ENCODE measurements at regions not wholly inside any gene's neighbourhood (a gene's known extent, or its start where the extent isn't known, plus 50 kb on each side); places are given as distances from the start of the nearest gene placed in this dataset.

DNA sequence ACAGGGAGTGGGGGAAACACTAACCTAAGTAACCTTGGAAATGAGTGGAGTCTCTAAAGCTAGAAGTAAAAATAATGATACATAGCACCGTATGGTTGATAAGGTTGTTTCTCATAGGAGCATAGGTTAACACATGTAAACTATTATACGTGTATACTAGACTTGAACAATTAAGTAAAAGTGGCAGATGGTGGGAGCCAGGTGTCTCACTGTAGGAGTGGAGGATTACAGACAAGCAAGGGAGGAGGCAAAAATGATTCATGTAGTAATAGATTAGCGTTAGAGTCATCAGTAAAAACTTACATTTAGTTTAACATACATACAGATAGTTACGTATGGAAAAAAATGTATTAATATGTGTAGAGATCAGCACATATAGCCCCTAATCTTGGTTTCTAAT lies 138.4 kb upstream of the DSCAM start:
- no peak for DNase-seq

DNA sequence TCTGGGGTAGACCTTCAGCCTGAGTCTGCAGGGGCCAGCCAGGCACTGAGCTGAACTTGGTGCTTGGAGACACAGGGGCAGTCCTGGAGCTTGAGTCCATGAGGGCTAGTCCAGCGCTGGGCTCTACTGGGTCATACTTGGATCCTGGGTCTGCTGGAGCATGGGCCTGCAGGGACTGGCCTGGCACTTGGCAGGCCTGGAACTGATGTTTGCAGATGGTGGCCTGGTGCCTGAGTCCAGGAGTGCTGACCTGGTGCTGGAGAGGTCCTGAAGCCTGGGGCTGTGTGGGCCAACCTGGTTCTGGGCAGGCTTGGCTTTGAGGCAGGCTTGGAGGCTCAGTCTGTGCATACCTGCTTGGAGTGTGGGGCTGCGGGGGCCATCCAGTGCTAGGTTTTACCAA lies 143.4 kb upstream of the DSCAM start:
- DNase-seq: no peak

DNA sequence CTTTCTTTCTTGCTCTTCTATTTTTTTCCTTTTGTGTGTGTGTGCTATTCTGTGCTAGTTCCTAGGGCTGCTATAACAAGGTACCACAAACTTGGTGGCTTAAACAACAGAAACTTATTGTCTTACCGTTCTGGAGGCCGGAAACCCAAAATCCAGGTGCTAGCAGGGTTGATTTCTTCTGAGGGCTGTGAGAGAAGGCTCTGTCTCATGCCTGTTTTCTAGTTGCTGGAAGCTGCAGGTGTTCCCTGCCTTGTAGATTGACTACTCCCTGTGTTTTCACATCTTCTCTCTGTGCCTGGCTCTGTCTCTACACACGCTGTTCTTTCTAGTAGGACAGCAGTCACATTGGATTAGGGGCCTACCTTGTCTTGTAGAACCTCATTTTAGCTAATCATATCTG lies 150.9 kb upstream of the DSCAM start:
- no peak for DNase-seq

DNA sequence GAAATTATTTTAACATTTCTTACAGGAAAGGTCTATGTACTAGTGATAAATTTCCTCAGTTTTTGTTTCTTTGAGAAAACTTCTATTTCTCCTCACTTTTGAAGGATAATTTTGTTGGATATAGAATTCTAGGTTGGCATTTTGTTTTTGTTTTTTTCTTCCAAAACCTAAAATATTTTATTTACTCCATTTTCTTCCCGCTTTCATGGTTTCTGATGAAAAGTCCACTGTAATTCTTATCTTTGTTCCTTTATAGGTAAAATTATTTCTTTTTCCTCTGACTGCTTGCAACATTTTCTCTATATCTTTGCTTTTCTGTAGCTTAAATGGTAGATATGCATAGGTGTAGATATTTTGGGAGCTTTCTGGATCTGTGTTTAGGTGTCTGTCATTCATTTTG lies 153.9 kb upstream of the DSCAM start:
- DNase-seq: no peak

DNA sequence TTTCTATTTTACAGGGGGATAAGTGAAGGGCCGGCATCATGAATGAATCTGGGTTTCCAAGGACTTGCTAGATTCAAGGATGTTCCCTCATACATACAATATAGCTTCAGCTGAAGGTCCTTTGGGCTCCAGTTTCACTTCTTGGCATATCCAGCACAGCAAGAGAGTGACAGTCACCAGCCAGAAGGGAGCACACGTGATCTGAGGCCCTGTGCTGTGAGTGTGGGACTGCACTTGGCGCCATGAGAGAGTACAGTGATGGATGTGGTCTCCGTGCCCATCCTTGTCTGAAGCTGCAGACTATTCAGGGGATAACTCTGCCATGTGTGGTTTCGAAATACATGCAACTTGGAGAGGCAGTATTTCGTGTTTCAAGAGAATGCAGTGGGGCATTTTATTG lies 159.7 kb upstream of the DSCAM start:
- no peak for DNase-seq

DNA sequence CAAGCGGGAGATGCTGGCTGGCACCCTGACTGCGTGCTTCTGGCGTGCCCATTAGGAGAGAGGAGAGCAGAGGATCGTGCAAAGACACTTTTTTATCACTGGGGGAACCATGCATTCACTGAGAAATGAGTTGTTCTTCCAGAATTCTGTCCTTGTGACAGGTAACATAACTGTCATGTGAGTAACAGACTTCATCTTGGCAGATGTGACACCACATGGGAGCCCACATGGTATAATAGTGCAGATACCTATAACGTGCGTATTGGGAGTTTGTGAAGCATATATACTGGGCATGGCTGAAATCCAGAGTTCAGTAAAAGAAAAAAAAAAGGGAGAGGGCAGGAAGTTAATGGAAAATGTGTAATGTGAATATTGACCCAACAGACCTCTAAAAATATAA lies 159.6 kb upstream of the BACE2 start:
- no peak for DNase-seq

DNA sequence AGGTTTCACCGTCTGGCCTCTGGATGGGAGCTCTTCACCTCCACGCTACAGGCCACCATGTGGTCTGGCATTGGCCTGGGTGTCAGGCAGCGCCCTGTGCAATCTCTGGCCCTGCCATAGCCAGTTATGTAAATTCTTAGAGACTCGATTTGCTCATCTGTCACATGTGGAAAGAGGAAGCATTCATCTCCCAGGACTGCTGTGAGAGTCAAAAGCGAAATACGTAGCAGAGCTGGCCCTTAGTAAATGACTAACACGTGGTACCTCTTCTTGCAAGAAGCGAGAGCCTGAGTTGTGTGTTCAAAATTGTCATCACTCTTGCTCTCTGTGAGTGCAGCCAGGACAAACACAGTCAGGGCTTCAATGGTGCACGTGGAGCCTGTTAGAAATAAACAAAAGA lies 159.0 kb upstream of the BACE2 start:
- no peak for DNase-seq

DNA sequence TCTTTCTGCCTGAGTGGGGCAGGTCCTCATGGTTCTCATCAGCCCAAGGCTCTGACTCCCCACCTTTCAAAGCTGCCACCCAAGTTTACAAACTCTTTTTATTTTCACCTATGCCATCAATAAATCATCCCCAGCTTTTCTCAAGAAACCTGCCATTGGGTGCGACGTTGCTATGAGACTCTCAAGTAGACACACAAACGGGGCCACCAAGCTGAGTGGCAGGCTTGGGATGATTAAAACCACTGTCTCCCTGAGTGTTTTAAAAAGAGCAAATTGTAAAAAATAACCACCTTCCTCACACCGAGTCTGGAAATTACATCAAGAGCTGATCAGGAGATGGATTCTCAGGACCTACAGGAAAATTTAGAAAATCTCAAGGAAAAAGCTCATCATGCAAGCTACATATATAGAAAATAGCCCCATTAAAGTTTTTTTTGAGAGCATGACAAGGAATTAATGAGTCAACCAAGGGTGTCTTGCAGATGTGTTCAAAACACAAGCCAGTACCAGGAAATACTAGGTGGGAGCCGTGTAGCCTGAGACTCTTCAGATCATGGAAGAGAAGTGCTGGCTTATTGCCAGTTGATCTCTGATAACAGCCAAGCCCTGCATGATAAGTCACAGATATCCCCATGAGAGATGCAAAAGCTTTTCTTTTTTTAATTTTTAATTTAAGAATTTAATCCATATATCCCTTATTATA lies 158.4 kb upstream of the BACE2 start:
- DNase-seq: no peak

DNA sequence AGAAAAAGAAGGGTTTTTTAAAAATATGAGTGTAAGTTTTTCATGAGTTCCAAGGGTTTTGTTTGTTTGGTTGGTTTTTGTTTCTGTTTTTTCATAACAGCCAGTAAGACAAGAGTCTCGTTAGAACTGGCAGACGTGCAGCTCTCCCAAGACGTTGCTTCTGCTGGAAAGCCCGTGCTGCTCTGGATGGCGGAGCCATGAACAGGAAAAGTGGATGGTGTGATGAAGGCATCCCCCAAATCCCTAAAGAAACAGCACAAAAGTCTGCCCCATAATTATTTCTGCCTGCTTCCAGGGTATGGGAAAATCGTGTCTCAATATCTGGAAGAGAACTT lies 157.9 kb upstream of the BACE2 start:
- no peak for DNase-seq

DNA sequence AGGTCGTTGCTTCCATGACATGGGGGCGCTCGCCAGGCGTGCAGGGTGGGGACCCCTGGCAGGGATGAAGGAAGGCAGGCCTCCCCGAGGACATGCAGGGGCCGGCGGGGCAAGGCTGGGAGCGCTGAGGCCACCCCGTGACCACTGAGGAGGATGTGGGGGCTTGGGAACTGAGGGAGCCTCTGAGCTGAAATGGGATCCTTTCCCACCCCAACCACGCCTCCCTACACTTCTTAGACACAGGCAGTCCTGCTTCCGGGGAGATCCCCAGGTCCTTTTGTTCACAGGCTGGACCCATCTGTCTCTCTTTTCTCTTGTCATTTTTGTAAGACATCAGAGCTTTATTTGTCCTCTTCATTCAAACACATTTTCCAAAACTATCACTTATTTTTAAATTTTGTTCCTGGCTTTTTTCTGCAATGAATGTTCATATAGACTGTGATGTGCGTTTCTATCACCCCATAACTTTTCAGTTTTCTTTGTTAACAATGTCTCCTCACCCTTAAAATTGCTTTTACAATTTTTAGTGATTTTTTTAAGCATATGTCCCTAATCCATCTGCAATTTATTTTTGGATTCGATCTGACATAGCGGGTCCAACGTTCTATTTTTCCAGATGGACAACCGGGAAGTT lies 156.7 kb upstream of the BACE2 start:
- no peak for DNase-seq

DNA sequence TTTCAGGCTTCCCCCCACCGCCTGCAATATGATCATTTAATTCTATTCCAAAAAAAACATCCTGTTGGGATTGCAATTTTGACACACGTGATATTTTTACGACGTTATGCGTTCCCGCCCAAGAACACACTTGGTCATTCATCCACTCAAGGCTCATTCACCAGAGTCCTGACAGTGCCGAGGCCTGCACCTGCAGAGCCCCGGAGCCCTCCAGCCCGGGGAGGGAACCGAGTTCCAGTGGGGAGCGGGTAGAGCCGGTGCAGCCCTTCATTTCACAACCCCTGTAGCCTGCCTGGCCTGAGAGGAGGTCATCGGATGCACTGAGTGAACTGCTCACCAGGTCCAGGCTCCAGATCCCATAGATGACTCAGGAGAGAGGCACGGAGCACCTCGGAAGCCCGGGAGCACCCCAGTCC lies 156.0 kb upstream of the BACE2 start:
- no peak for DNase-seq

DNA sequence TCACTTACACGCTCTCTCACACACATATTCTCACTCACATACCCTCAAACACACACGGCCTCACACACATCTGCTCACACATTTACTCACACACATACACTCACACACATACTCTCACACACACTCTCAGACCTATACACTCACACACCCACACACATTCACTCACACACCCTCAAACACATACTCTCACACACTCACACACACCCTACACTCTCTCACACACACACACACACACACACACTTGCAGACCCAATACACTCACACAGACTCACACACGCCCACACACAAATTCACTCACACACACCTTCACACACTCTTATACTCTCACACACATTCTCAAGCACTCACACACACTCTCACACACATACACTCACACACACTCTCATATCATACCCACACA lies 155.5 kb upstream of the BACE2 start:
- DNase-seq: no peak

DNA sequence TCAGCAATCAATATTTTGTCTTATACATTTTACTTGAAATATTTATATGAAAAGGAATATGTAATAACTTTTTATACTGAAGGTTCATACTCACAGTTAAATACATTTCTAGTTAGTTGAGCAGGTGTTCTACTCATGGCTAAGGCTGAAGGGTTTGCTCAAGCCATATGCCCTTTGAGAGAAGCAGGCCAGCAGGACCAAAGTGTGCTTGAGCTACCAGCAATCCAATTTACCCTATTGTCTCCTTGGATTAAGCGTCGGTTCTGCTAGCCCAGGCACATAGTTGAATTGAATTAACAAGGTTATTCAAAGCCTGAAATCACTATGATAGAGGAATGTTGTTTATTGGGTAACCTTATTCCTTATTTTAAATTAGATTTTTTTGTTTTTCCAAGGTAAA lies 151.5 kb upstream of the BACE2 start:
- no peak for DNase-seq

DNA sequence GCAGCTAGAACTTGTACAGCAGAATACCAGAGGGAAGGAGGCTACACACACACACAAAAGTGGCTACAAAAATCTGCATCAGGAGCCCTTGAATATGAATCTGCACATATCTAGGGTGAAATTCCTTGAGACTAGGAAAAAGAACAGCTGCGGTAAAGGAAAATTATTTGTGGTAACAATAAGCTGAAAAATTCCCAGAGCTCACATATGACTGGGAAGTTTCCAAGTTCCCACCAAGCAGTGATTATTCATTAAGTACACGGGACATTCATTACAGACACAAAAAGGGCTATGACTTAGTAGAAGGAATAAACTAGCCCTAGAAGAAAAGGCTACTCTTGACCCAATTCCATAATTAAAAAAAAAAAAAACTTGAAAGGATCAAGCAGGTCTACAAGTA lies 149.5 kb upstream of the BACE2 start:
- DNase-seq: no peak

DNA sequence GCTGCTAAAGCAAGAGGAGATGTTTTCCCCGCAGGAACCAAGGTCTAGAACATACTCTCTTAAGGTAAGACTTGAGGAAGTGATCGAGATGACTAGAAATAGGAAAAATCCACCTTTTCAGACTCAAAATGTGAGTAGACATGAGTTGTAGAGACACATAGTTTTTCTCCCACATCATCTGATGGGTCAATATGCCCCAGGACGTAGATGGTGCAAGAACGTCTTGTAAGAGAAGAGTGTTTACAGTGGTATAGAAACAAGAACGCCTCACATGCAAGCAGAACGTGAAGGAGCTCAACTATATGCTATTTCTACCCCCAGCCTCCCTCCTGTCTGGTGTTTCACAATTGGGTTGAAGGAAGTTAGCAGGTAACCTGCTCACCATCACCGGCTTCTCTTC lies 144.0 kb upstream of the BACE2 start:
- no peak for DNase-seq

DNA sequence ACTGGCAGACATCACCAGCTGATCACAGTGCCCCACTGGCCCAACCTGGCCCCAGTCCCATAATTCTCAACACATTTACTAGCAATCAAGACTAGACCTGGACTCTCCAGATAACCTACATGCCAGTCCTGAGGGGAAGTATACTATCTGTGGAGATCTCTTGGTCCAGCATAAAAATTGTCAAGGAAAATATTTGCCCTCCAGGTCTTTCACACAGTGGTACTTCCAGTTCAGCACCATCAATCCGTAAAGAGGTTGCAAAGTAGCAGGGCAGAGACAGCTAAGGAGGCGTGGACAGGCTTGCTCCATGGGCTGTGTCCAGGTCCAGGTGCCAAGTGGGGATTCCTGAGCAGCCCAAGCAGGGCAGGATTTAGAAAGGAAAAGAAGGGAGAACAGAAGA lies 143.6 kb upstream of the BACE2 start:
- DNase-seq: no peak

DNA sequence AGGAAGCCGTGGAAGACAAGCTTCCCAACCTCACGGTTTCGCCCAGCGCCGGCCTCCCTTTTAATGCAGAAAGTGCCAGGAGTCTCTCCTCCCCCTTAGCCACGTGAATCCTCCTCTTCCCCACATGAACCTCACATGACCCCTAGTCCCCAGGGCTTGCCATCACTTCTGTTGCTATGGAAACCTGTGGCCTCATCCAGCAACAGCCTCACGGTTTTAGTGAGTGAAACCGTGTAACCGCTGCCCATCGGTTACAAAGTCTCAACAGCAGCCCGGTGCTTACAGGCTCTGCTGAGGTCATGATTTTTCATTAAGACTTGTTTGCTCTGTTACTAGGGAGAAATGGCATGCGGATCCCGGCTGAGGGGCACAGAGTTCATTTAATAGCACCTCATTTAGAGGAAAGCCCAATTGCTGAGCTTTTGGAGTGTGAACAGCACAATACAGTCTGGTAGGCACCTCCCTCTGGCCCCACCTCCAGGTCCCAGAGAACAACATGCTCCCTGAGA lies 143.2 kb upstream of the BACE2 start:
- DNase-seq: no peak

DNA sequence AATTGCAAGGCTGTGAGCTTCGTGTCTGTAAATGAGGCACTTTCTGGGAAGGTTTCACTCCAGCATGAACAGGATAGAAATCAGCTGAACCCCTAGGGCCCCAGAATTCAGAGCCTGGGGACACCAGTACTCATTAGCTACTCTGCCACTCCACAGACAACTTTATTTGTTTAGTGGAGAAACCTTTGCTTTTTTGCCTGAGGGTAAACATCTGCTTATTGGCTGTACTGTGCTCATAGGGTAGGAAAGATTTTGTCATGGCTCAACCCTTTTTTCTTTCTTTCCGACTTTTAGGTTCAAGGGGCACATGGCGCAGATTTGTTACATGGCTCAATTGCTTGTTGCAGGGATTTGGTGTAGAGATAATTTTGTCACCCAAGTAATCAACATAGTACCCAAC lies 138.4 kb upstream of the BACE2 start:
- no peak for DNase-seq

DNA sequence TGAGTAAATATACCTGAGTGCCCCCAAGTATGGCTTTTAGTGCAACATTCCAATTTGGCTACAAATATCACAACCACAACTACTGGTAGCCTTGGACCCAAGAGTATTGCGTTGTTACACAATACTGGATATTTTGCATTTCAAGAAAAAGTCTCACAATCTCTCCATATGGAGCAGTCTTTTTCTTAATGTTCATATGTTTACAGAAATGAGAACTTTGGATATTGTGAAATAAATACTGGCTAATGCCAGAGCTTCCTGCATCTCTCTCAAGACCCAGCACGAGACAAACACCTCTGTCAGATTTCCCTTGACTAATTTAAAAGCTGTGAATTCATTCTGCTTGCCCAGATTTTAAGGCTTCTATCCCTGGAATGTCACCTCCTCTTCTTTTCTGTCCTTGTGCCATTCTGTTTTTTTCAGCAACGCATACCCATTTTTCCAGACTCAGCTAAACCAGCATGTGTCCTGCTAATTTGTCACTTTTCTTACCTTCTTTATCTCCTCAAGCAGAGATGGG lies 136.2 kb upstream of the BACE2 start:
- DNase-seq: no peak

DNA sequence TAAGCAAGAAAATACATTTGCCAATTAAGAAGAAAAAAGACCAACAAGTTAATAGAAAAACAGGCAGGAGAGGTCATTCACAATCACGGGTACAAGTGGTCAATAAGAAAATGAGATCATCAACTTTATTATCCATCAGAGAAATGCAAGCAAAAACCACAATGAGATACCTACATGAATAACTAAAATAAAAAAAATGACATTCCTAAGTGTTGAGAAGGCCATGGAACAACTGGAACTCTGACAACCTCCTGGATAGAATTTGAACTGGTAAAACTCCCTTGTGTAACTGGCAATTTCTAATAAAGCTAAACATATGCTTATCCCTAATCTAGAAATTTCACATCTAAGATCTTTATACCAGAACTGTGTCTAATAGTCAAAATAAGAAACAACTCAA lies 135.4 kb upstream of the BACE2 start:
- no peak for DNase-seq

DNA sequence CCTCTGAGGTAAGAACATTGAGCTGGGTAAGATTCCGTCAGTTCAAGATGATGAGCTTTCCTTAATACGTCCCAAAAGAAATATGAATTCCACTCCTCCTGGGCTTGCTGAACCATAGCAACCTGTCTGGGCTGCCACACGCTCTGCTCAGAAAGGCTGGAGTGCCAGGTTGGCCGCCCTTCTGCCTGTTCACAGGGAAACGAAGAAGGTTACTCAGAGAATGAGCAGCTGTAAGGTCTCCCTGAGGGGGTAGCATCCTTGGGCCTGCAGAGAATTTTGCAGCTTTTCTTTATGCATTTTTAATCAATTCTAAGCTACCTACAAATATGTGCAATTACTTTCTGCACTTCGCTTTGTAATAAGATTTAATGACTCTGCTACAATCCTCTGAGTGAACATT lies 130.7 kb upstream of the BACE2 start:
- DNase-seq: no peak

DNA sequence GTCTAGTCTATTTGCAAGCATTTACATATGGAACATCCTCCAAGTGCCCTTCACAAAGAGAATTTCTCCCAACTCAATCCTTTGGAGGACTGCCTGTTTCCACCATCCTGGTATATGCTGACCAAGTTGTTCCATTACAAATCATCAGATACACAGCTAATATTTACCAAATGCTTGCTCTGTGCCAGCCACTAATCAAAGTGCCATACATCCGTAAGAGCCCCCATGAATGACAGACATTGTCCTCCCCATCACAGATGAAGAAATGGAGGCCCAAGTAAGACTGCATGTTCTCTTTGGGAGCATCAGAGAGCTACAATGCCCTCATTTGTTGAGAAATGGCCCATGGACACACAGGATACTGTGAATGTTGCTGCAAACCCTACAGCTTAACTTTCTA lies 130.0 kb upstream of the BACE2 start:
- DNase-seq: no peak

DNA sequence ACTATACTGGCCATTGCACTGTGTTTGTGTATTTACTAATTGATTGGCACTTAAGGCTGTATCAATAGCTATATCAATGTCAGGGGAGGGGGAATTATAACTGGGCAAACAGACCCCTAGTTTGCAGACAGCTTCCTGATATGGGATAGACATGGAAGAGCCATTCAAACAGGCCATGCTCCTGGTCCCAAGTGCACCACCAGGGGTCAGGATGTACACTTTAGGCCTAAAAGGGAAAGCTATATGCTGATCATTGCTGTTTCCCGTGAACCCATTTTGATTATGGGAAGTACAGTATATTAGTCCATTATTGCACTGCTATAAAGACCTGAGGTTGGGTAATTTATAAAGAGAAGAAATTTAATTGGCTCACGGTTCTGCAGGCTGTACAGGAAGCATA lies 124.9 kb upstream of the BACE2 start:
- DNase-seq: no peak
